Lower leg skin (tissue), 4 donors: ENCODE measurements at regions not wholly inside any gene's neighbourhood (a gene's known extent, or its start where the extent isn't known, plus 50 kb on each side); places are given as distances from the start of the nearest gene placed in this dataset.
A peak's percentile ranks its signal among the peaks of the same experiment; 100 is the strongest.

Experiments used
- DNase-seq, 2 donors: peaks; one replicate each; pipeline ENCODE4 v3.0.0-alpha.2; 2019; ENCODE audit warnings: low spot score in 2 of 2
- H3K4me3 ChIP-seq: fragments of 200-600 bp; sonication (generic); 2 replicates; pipeline ENCODE4 v1.5.1; 2017; ENCODE audit warnings: mild to moderate bottlenecking, low read depth; ENCODE audit not compliant: poor library complexity, severe bottlenecking
- CTCF ChIP-seq, 3 donors: fragments of 450-650 bp; IDR thresholded peaks; one replicate each; pipeline ENCODE4 v1.5.1; 2016; ENCODE audit warnings: antibody characterized with exemption in 3 of 3, mild to moderate bottlenecking in 3 of 3, moderate library complexity in 2 of 3
- POLR2A ChIP-seq, 2 donors: fragments of 450-650 bp; IDR thresholded peaks; one replicate each; pipeline ENCODE4 v1.6.1; 2016 to 2017; ENCODE audit warnings: antibody characterized with exemption in 2 of 2, mild to moderate bottlenecking in 1 of 2, moderate library complexity in 1 of 2
- whole genome bisulfite sequencing, 2 donors: methylation state at CpG; one replicate each; pipeline ENCODE4 v1.1.5; 2018; 5-methylcytosine and 5-hydroxymethylcytosine counted together
- intact Hi-C: fragments of 100-400 bp; cut with DNase I; formaldehyde crosslinking; loops from one replicate; pipeline ENCODE4 v1.15.0; 2023; ENCODE audit warnings: low total_unique reads

- intact Hi-C loops: no loop called here
- H3K4me3 ChIP-seq: no peak overlapping the region
- WGBS, 2 donors: 85 to 92% methylated on average over 6 of the region's 6 CpGs
- no peak for DNase-seq
- TF ChIP-seq POLR2A (IDR thresholded peaks at IDR 0.05): no peak
- peak in 1 of 3 donors; percentile 51 for TF ChIP-seq CTCF (IDR thresholded peaks at IDR 0.05)
Measured at GRCh38 chr6:169923468-169924464, 172.3 kb downstream of the ERMARD start.

- intact Hi-C loops: no loop called here
- DNase-seq: no peak
- H3K4me3 ChIP-seq: no peak overlapping the region
- 74 to 78% methylated on average over 33 of the region's 34 CpGs for WGBS, 2 donors
- TF ChIP-seq POLR2A (IDR thresholded peaks at IDR 0.05): no peak
- no peak for TF ChIP-seq CTCF (IDR thresholded peaks at IDR 0.05)
Measured at GRCh38 chr6:169921853-169922824, 170.7 kb downstream of the ERMARD start.

GRCh38 chr6:169921217-169921616, 169.8 kb downstream of the ERMARD start:
- no peak for DNase-seq
- intact Hi-C loops: no loop called here
- TF ChIP-seq POLR2A (IDR thresholded peaks at IDR 0.05) (no peak), CTCF (IDR thresholded peaks at IDR 0.05) (no peak)
- WGBS, 2 donors: 89 to 92% methylated on average over 20 of the region's 20 CpGs
- no peak overlapping the region for H3K4me3 ChIP-seq

- no peak for DNase-seq
- H3K4me3 ChIP-seq: no peak overlapping the region
- intact Hi-C loops: no loop called here
- 85 to 86% methylated on average over 10 to 11 of the region's 11 CpGs for WGBS, 2 donors
- TF ChIP-seq POLR2A (IDR thresholded peaks at IDR 0.05): no peak
- TF ChIP-seq CTCF (IDR thresholded peaks at IDR 0.05): no peak
Measured at GRCh38 chr6:169920359-169921020, 169.1 kb downstream of the ERMARD start.

GRCh38 chr6:169918954-169919549, 167.6 kb downstream of the ERMARD start:
- no peak for TF ChIP-seq CTCF (IDR thresholded peaks at IDR 0.05)
- 92% methylated on average over 26 of the region's 26 CpGs for WGBS, 2 donors
- H3K4me3 ChIP-seq: no peak overlapping the region
- intact Hi-C loops: no loop called here
- no peak for DNase-seq
